Duodenal mucosa (tissue), 2 donors: ENCODE measurements at regions not wholly inside any gene's neighbourhood (a gene's known extent, or its start where the extent isn't known, plus 50 kb on each side); places are given as distances from the start of the nearest gene placed in this dataset.

ENCODE experiments used
- H3K27ac ChIP-seq: one replicate; pipeline ENCODE4 v1.7.0; 2013; ENCODE audit warnings: low read depth, low read length
- H3K27me3 ChIP-seq, 2 donors: one replicate each; pipeline ENCODE4 v1.7.0; 2013; ENCODE audit warnings: low read length in 2 of 2, control low read depth in 1 of 2; ENCODE audit not compliant: insufficient read depth in 2 of 2, control insufficient read depth in 1 of 2
- H3K36me3 ChIP-seq, 2 donors: one replicate each; pipeline ENCODE4 v1.7.0; 2013; ENCODE audit warnings: low read length in 2 of 2, control low read depth in 1 of 2; ENCODE audit not compliant: insufficient read depth in 2 of 2, control insufficient read depth in 1 of 2
- H3K4me1 ChIP-seq, 2 donors: one replicate each; pipeline ENCODE4 v1.7.0; 2013; ENCODE audit warnings: low read length in 2 of 2, control low read depth in 1 of 2; ENCODE audit not compliant: insufficient read depth in 2 of 2, control insufficient read depth in 1 of 2
- H3K4me3 ChIP-seq, 2 donors: one replicate each; pipeline ENCODE4 v1.7.0; 2013; ENCODE audit warnings: low read length in 2 of 2, low read depth in 1 of 2
- H3K9ac ChIP-seq, 2 donors: one replicate each; pipeline ENCODE4 v1.7.0; 2013; ENCODE audit warnings: low read length in 2 of 2, low read depth in 1 of 2
- H3K9me3 ChIP-seq, 2 donors: one replicate each; pipeline ENCODE4 v1.7.0; 2013; ENCODE audit warnings: low read length in 2 of 2, control low read depth in 1 of 2; ENCODE audit not compliant: control insufficient read depth in 1 of 2

DNA sequence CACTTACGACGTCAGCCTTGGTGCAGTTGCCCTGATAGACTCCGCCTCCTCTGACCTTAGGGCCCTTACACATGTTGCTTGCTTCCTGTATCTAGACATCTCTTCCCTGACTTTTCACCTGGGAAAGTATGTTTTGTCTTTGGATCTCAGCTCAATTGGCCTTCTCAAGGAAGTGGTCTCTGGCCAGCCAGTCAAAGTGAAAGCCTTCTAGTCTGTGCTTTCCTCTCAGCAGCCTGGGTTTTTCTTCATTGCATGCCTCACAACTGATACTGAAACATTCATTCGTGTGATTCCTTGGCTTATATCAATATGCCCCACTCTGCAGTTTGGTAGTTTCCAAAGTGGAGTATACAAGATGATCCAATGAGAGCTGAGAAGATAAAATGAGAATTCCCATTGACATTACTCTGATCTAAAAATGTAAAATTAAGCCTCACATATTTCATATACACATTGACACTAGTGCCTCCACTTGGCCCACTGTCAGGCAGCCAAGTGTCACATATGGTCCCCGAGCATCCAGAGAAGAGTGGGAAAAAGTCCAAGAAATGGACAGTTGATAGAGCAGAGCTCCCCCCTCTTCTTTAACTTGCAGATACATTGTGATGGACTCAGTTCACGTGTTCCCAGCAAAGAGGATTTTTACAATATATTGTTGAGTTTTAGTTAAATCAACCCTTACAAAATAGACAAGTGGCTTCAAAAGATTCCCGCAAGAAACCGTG is 371.2 kb upstream of the ASIC2 start:
- no peaks in the 10 kb centered on the region for H3K9me3 ChIP-seq
- no peak overlapping the region for H3K4me3 ChIP-seq
- no peaks in the 10 kb centered on the region for H3K27me3 ChIP-seq
- H3K9ac ChIP-seq, result no peak overlapping the region
- H3K27ac ChIP-seq, result no peak overlapping the region
- H3K36me3 ChIP-seq, result no peaks in the 10 kb centered on the region
- peaks cover 3 to 4% of the 10 kb centered on the region in 2 donors for H3K4me1 ChIP-seq

DNA sequence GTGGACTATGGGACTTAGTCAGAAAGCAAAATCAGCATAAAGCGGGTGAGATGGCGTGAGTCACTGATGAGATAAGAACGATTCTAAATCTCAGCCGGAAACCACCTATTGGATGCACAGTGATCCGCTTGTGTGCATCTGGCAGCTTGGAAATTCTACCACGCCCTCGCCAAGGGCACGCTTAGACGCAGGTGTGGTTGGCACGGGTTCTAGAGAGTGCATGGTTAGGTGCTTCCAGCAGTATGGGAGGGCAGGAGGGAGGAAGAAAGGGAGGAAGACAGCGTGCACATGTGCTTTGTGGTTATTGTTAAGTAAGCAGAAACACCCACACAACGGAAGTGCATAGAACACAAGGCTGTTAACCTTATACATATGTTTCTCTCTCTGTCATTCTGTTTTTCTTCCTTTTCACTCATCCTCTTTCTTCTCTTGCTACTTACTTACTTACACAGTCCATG is 374.0 kb upstream of the ASIC2 start:
- no peaks in the 10 kb centered on the region for H3K9me3 ChIP-seq

DNA sequence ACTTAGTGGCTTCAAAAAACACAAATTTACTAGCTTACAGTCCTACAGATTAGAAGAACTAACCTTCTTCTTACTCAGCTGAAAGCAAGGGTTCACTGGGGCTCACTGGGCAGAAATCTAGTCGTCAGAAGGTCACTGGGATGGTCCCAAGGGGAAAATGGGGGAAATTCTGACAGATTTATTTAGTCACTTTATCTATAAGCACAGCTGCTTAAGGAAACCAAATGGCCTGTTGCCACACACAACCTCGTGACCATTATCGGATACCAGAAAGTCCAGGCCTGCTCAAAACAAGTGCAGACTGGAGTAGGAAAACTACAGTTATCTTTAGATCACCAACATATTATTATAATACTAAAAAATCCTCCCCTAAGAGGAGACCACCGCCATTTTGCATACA is 374.6 kb upstream of the ASIC2 start:
- peaks cover 3 to 4% of the 10 kb centered on the region in 2 donors for H3K4me1 ChIP-seq
- no peak overlapping the region for H3K4me3 ChIP-seq
- H3K9me3 ChIP-seq, result no peaks in the 10 kb centered on the region
- H3K27ac ChIP-seq, result no peak overlapping the region
- no peak overlapping the region for H3K9ac ChIP-seq
- no peaks in the 10 kb centered on the region for H3K27me3 ChIP-seq
- no peaks in the 10 kb centered on the region for H3K36me3 ChIP-seq

More for the DNA sequence above, 374.0 kb upstream of the ASIC2 start:
- H3K27me3 ChIP-seq, result no peaks in the 10 kb centered on the region
- H3K36me3 ChIP-seq, result no peaks in the 10 kb centered on the region
- no peak overlapping the region for H3K27ac ChIP-seq
- no peak overlapping the region for H3K4me3 ChIP-seq
- H3K9ac ChIP-seq, result no peak overlapping the region
- peaks cover 3 to 4% of the 10 kb centered on the region in 2 donors for H3K4me1 ChIP-seq

DNA sequence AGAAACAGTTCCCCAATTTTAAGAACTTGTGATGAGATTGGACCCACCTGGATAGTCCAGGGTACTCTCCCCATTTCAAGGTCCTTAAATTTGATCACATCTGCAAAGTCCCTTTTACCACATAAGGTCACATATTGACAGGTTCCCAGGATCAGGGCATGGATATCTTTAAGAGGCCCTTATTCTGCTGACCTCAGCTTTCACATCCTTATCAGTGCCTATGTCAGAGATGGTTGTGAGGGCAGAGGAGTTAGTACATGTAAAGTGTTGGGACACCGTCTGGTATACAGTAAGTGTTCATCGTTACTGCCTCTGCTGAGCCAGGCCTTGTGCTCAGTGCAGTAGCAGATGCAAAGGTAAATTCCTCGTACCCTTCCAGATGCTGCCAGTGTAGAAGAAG is 375.4 kb upstream of the ASIC2 start:
- Histone ChIP-seq H3K27ac (no peak overlapping the region), H3K36me3 (no peaks in the 10 kb centered on the region), H3K4me1 (peaks cover 3 to 4% of the 10 kb centered on the region in 2 donors), H3K9me3 (no peaks in the 10 kb centered on the region), H3K4me3 (no peak overlapping the region), H3K9ac (no peak overlapping the region), H3K27me3 (no peaks in the 10 kb centered on the region)

DNA sequence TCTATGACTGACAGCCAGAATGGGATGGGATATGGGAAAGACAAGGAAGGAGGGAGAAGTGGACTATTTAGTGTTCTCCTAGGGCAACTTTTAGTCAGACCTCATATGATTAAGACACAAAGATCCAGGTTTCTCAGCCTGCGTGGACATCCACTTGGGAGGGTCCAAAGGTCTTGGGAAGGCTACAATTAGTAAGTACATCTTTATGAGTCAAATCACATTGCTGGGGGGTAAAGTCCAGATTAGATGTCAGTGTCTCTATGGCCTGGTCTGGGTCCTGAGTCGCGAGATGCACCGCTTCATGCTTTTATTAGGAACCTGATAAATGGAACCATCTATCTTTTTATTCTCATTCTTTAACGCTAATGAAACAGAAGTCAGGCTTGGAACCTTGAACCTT is 378.4 kb upstream of the ASIC2 start:
- Histone ChIP-seq H3K9me3 (no peaks in the 10 kb centered on the region), H3K4me1 (peaks cover 3 to 4% of the 10 kb centered on the region in 2 donors), H3K27me3 (no peaks in the 10 kb centered on the region), H3K9ac (no peak overlapping the region), H3K27ac (no peak overlapping the region), H3K4me3 (no peak overlapping the region), H3K36me3 (no peaks in the 10 kb centered on the region)

DNA sequence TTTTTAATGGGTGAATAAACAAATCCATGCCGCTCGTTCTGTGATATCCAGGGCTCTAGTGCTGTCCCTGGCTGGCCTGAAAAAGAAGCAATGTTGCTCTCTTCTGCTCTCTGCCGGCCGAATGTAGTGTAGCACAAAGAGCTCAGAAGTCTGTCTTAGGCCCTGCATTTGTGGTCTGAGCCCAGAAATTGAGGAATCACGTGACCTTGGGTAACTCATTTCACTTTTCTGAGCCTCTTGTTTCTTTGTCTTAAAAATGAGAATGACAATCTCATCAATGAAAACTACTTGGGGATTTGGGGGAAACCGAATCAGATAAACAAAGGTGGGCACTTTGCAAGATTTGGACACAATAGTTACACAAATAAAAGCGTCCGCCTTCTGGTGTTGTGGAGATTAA is 381.6 kb upstream of the ASIC2 start:
- Histone ChIP-seq H3K27ac (no peak overlapping the region), H3K27me3 (no peaks in the 10 kb centered on the region), H3K9ac (no peak overlapping the region), H3K4me1 (no peaks in the 10 kb centered on the region), H3K9me3 (no peaks in the 10 kb centered on the region), H3K36me3 (no peaks in the 10 kb centered on the region), H3K4me3 (no peak overlapping the region)

DNA sequence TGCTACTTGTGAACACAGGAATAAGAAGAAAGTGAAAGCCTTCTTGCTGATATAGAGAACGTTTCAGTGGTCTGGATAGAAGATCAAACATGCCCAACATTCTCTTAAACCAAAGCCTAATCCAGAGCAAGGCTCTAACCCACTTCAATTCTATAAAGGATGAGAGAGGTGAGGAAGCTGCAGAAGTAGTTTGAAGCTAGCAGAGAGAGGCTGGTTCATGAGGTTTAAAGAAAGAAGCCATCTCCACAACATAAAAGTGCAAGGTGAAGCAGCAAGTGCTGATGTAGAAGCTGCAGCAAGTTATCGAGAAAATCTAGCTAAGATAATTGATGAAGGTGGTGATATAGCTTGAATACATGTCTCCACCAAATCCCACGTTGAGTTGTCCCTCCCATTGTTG is 383.3 kb upstream of the ASIC2 start:
- Histone ChIP-seq H3K9me3 (no peaks in the 10 kb centered on the region), H3K4me3 (no peak overlapping the region), H3K9ac (no peak overlapping the region), H3K4me1 (no peaks in the 10 kb centered on the region), H3K36me3 (no peaks in the 10 kb centered on the region), H3K27ac (no peak overlapping the region), H3K27me3 (no peaks in the 10 kb centered on the region)

DNA sequence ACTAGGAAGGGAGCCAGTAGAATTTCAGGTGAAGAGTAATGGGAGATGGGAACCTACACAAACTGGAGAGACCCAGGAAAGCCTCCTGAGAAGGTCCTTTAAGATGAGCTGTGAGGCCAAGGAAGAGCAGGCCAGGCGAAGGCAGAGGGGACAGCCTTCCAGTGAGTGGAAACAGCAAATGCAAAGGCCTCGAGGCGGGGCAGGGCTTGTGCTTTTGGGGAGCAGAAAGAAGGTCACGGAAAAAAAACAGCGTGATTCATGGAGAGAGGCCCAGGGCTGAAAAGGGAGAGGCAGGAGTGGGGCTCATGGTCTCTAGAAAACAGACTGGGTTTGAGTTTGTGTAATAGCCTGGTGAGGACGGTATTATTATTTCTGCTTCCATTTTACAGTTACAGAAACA is 386.5 kb upstream of the ASIC2 start:
- no peaks in the 10 kb centered on the region for H3K36me3 ChIP-seq
- H3K27me3 ChIP-seq, result no peaks in the 10 kb centered on the region
- no peak overlapping the region for H3K27ac ChIP-seq
- H3K4me1 ChIP-seq, result no peaks in the 10 kb centered on the region
- no peak overlapping the region for H3K9ac ChIP-seq
- no peak overlapping the region for H3K4me3 ChIP-seq
- H3K9me3 ChIP-seq, result no peaks in the 10 kb centered on the region

DNA sequence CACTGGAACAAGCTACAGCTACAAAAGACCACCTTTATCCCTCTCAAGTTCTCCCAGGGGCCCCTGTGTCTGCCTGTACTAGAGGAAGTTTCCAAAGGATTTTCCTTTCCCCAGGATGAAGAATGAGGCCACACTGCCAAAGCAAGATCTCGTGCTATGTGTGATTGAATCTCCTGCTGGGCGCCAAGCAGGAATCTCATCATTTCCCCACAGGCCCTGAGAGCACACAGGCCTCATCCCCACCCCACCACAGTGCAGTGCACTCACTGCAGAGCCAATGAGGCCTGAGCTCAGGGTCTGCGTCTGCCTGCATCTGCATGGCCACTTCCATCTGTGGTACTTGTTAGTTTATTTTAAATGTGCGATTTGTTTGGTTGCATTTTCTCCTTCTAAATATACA is 387.4 kb upstream of the ASIC2 start:
- Histone ChIP-seq H3K27ac (no peak overlapping the region), H3K36me3 (no peaks in the 10 kb centered on the region), H3K9ac (no peak overlapping the region), H3K9me3 (no peaks in the 10 kb centered on the region), H3K4me1 (no peaks in the 10 kb centered on the region), H3K27me3 (no peaks in the 10 kb centered on the region), H3K4me3 (no peak overlapping the region)

DNA sequence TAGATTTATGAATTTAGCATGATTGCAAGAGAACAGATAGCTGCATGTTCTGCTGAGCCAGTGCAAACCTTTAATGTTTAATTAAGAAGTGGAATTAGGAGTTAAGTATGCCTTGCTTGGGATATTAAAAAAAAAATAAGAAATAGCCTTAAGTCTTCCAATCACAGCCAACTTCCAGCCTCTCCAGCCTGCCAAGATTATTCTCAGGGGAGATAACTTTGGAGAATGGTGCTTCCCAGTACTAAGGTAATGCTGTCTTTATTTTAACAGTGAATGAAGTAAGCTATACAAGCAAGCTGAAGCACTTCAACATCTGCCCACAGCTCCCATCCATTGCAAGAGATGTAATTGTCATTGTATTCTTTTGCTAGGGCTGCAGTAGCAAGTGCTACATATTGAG is 389.5 kb upstream of the ASIC2 start:
- Histone ChIP-seq H3K9me3 (no peaks in the 10 kb centered on the region), H3K27ac (no peak overlapping the region), H3K4me1 (no peaks in the 10 kb centered on the region), H3K4me3 (no peak overlapping the region), H3K36me3 (no peaks in the 10 kb centered on the region), H3K9ac (no peak overlapping the region), H3K27me3 (no peaks in the 10 kb centered on the region)
